Epithelial cell of esophagus (primary cell): ENCODE measurements at regions not wholly inside any gene's neighbourhood (a gene's known extent, or its start where the extent isn't known, plus 50 kb on each side); places are given as distances from the start of the nearest gene placed in this dataset.

ENCODE experiments used
- DNase-seq: peaks from one replicate; pipeline ENCODE4 v3.0.0; 2010; ENCODE audit warnings: low read depth
- H3K4me3 ChIP-seq: 2 replicates; pipeline ENCODE4 v1.5.1; 2011; ENCODE audit warnings: mild to moderate bottlenecking, low read length, control low read depth
- TF ChIP-seq, protein P1 (sequence below): IDR thresholded peaks from 2 replicates; pipeline ENCODE4 v1.5.1; 2011; ENCODE audit warnings: low read depth, mild to moderate bottlenecking, low read length, control low read depth, inconsistent platforms; ENCODE audit not compliant: insufficient read depth; ENCODE audit errors: missing control alignments

DNA sequence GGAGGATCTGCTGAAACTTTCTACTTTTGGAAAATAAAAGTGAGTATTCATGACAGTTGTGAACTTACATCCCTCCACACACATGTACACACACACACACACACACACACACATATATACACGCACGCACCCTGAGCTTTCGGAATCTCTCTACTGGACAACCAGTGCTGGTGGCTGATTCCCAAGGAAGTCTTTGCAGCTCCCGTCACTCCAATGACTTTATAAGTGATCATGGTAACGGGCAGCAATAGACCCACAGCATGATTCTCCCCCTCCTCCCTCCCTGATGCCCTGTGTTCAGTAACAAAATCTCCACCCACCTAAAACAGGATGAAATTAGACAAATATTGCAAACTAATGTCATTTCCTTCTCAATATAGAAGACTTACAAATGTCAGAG is 364.9 kb downstream of the IRS1 start:
- TF ChIP-seq, protein P1, sequence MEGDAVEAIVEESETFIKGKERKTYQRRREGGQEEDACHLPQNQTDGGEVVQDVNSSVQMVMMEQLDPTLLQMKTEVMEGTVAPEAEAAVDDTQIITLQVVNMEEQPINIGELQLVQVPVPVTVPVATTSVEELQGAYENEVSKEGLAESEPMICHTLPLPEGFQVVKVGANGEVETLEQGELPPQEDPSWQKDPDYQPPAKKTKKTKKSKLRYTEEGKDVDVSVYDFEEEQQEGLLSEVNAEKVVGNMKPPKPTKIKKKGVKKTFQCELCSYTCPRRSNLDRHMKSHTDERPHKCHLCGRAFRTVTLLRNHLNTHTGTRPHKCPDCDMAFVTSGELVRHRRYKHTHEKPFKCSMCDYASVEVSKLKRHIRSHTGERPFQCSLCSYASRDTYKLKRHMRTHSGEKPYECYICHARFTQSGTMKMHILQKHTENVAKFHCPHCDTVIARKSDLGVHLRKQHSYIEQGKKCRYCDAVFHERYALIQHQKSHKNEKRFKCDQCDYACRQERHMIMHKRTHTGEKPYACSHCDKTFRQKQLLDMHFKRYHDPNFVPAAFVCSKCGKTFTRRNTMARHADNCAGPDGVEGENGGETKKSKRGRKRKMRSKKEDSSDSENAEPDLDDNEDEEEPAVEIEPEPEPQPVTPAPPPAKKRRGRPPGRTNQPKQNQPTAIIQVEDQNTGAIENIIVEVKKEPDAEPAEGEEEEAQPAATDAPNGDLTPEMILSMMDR = no peak
- DNase-seq = no peak
- H3K4me3 ChIP-seq = no peak overlapping the region

DNA sequence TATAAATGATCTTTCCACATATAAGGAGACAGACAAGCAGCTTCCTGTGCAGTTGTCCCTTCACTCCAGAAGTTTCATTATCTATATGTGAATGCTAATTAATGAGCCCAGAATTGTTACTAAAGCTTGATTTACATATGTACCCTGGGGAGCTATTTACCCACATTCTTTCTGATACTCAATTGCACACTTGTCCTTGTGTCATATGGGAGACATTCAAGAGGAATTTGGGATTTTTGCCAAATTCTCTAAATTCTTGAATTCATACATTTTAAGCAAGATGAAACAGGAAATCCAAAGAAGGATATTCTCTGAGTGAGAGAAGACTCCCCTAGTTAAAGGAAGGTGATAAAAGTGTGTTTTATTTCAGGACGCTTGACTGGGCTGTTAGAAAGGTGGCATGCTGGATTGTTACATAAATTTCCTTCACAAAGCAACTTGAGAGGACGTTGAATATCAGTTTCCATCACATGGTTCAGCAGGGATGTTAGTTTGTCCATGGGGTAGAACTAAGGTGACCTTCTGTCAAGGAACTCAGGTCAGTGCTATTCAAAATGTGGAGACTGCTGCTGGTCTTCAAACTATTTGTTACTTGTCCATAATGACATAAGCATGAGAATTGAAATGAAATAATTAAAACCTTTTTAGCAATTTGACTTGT is 368.2 kb downstream of the IRS1 start:
- peak; percentile 52 for DNase-seq
- TF ChIP-seq, protein P1 = no peak
- H3K4me3 ChIP-seq = no peak overlapping the region

DNA sequence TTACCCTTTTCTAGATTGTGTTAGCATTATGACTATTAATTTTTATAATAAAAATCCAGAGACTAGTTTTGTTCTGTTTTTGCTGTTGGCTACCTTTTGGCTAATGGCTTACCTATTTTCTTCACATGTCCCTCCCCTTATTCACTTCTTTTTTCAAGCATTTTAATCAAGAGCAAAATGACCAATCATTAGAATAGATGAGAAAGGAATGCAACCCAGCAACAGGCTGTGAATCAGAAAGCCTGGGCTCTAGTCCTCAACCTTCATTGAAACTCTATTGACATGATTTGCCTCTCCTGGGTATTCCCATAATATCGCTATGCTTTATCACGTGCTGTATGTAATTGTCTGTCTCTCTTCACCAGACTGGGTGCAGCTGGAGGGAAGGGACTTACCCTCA is 370.1 kb downstream of the IRS1 start:
- TF ChIP-seq, protein P1 = no peak

DNA sequence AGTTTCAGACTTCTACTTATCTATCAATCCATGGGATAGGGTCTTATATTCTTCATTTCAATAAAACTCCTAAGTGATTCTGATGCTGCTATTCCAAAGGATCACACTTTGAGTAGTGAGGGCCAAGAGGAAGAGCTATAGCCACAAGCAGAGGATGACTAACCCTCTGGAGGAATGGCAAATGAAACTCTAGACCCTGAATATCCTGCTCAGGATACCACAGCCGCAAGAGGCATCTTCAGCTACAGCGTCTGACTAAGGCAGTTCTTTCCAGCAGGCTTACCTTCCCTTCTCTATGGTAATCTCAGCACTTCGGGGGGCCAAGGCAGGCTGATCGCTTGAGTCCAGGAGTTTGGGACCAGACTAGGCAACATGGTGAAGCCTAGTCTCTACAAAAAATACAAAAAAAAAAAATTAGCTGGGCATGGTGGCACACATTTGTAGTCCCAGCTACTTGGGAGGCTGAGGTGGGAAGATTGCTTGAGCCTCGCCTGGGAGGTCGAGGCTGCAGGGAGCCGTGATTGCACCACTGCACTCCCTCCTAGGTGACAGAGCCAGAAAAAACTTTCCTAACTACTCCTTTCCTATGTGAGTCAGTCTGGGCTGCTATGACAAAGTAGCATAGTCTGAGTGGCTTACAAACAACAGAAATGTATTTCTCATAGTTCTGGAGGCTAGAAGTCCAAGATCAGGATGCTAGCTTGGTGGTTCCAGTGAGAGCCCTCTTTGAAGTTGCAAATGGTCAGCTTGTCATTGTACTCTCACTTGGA is 371.9 kb downstream of the IRS1 start:
- peak; percentile 95 for DNase-seq
- H3K4me3 ChIP-seq = no peak overlapping the region
- TF ChIP-seq, protein P1 = peak; percentile 14

More for the DNA sequence above, 370.1 kb downstream of the IRS1 start:
- no peak overlapping the region for H3K4me3 ChIP-seq
- DNase-seq = peak; percentile 40

DNA sequence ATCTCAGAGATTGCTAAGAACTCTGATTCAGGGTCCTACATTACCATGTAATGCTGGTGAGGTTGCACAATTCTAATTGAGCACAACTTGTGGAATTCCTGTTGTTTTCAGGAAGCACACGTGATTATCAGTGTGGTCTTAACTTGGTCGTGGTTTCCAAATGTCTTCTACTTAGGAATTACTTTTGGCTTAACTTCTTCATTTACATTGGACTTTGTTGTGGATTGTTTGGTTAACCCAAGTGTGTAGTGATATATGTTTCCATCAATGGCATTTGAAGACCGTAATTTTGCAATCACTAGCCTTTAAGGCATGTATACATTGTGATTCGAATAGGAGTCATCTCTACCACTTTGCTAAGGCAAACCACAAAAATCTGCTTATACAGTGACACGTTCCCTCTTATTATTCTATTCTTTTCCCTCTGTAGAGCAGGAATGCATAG is 373.3 kb downstream of the IRS1 start:
- no peak overlapping the region for H3K4me3 ChIP-seq
- TF ChIP-seq, protein P1 = no peak
- DNase-seq = peak; percentile 97

DNA sequence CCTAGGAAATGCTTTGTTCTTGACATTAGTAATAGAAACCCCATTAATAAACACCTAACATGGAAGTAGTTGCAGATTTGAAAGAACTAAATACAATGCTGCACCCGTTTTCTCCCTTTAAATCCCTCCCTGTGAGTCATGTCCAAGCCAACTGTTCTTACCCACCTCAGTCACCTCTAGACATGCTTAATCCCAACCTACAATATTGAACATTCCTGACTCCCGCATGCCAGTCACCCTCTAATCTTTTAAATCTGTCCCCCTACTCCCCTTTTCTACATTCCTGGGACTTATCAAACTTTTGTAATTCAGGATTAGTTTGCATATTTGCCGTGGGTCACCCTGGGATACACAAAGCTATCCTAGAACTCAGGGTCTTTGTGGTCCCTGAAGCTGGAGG is 374.6 kb downstream of the IRS1 start:
- peak; percentile 63 for DNase-seq
- TF ChIP-seq, protein P1 = no peak
- no peak overlapping the region for H3K4me3 ChIP-seq
